Breast epithelium (tissue), 3 donors: ENCODE measurements at regions not wholly inside any gene's neighbourhood (a gene's known extent, or its start where the extent isn't known, plus 50 kb on each side); places are given as distances from the start of the nearest gene placed in this dataset.

Experiments
- CTCF ChIP-seq, 3 donors: fragments of 450-650 bp; IDR thresholded peaks; one replicate each; pipeline ENCODE4 v1.5.1; 2016 to 2017; ENCODE audit warnings: antibody characterized with exemption in 3 of 3, mild to moderate bottlenecking in 3 of 3, moderate library complexity in 3 of 3
- POLR2A ChIP-seq: fragments of 450-650 bp; IDR thresholded peaks from one replicate; pipeline ENCODE4 v1.6.1; 2016; ENCODE audit warnings: antibody characterized with exemption, mild to moderate bottlenecking, moderate library complexity

- TF ChIP-seq POLR2A, result no peak
- TF ChIP-seq CTCF (IDR thresholded peaks at IDR 0.05), result no peak
Measured at GRCh38 chr12:92573104-92573503, 129.7 kb upstream of the PLEKHG7 start.
